Kasumi-1 (cell line): ENCODE measurements at regions not wholly inside any gene's neighbourhood (a gene's known extent, or its start where the extent isn't known, plus 50 kb on each side); places are given as distances from the start of the nearest gene placed in this dataset.
A peak's percentile ranks its signal among the peaks of the same experiment; 100 is the strongest.
"Not testable (repeated sequence)": the region's sequence is repeated elsewhere in the genome, so short reads cannot be mapped to it uniquely, and the experiment has no call there.

Source experiments
- DNase-seq, 2 experiments: peaks; one replicate each; lab custom pipeline; 2025; lab: John Stamatoyannopoulos, UW

GRCh38 chr5:142222225-142222865, 102.5 kb downstream of the SPRY4 start:
- peak in 1 of 2 experiments; percentile 19 for DNase-seq

GRCh38 chr5:142221091-142221860, 103.5 kb downstream of the SPRY4 start:
- DNase-seq, result no peak

GRCh38 chr5:142219146-142219545, 105.7 kb downstream of the SPRY4 start:
- no peak for DNase-seq

- DNase-seq, result no peak
Observed at GRCh38 chr5:142216931-142217330, 107.9 kb downstream of the SPRY4 start.

- DNase-seq, result no peak
Observed at GRCh38 chr5:142215915-142216681, 107.5 kb downstream of the NDFIP1 start.

GRCh38 chr5:142213077-142213476, 104.5 kb downstream of the NDFIP1 start:
- no peak for DNase-seq

- DNase-seq, result no peak
Observed at GRCh38 chr5:142211918-142212317, 103.3 kb downstream of the NDFIP1 start.

GRCh38 chr5:142210864-142211412, 102.4 kb downstream of the NDFIP1 start:
- no peak for DNase-seq

- DNase-seq, result no peak
Observed at GRCh38 chr5:142210011-142210410, 101.4 kb downstream of the NDFIP1 start.

- no peak for DNase-seq
Observed at GRCh38 chr5:142208777-142209312, 100.3 kb downstream of the NDFIP1 start.

GRCh38 chr5:142208244-142208643, 99.7 kb downstream of the NDFIP1 start:
- DNase-seq, result not testable (repeated sequence)

GRCh38 chr5:142206801-142207200, 98.2 kb downstream of the NDFIP1 start:
- no peak for DNase-seq

GRCh38 chr5:142204219-142204618, 95.6 kb downstream of the NDFIP1 start:
- DNase-seq, result no peak
